Loucy (cell line): ENCODE measurements at regions not wholly inside any gene's neighbourhood (a gene's known extent, or its start where the extent isn't known, plus 50 kb on each side); places are given as distances from the start of the nearest gene placed in this dataset.

ENCODE experiments used
- CTCF ChIP-seq: fragments of 200-600 bp; sonication (generic); conservative IDR thresholded peaks from 2 replicates; pipeline ENCODE4 v1.5.1; 2014; ENCODE audit warnings: mild to moderate bottlenecking, antibody characterized with exemption, low read length
- EZH2phosphoT487 ChIP-seq: fragments of 200-600 bp; IDR thresholded peaks from 2 replicates; pipeline ENCODE4 v1.6.1; 2018; ENCODE audit warnings: antibody characterized with exemption, mild to moderate bottlenecking, moderate library complexity, borderline replicate concordance

DNA sequence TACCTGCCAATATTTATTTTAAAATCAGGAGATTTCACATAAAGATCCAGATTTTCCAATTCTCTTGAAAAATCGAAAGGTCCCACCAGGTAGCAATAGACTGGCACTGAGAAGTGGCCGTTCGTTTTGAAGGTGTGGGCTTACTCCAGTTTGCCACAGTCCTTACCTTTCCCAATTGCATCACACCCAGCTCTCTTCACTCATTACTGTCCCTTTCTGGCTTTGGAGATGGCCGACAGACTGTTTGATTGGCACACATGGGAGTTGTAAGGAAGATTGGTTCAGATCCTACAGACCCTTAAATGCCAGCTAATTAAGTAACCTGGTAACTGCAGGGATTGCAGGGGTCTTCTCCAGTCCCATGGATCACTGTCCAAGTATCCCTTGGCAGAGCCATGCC, 68.7 kb upstream of the LARP1 start:
- no peak for TF ChIP-seq CTCF
- no peak for TF ChIP-seq EZH2phosphoT487
